ENCODE measurements at regions not wholly inside any gene's neighbourhood (a gene's known extent, or its start where the extent isn't known, plus 50 kb on each side); places are given as distances from the start of the nearest gene placed in this dataset.

GRCh38 chr20:48042628-48043027 is 257.3 kb upstream of the SULF2 start:
- Mint-ChIP-seq H3K27me3 (ENCODE audit: low read depth) (no peaks in the 10 kb centered on the region), H3K4me3 (no peak overlapping the region), H3K36me3 (no peaks in the 10 kb centered on the region), H3K27ac (no peak overlapping the region), H3K4me1 (peaks cover 7% of the 10 kb centered on the region), H3K9me3 (peaks cover 17% of the 10 kb centered on the region)
- TF ChIP-seq, protein P1, sequence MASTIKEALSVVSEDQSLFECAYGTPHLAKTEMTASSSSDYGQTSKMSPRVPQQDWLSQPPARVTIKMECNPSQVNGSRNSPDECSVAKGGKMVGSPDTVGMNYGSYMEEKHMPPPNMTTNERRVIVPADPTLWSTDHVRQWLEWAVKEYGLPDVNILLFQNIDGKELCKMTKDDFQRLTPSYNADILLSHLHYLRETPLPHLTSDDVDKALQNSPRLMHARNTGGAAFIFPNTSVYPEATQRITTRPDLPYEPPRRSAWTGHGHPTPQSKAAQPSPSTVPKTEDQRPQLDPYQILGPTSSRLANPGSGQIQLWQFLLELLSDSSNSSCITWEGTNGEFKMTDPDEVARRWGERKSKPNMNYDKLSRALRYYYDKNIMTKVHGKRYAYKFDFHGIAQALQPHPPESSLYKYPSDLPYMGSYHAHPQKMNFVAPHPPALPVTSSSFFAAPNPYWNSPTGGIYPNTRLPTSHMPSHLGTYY (CRISPR knock-in tag; IDR thresholded peaks at IDR 0.05), result no peak
- TF ChIP-seq GABPB1 (CRISPR knock-in tag; IDR thresholded peaks at IDR 0.05) (no peak), TEAD4 (CRISPR knock-in tag; IDR thresholded peaks at IDR 0.05) (no peak), ZNF219 (CRISPR knock-in tag; IDR thresholded peaks at IDR 0.05; ENCODE audit: borderline replicate concordance) (no peak), SOX15 (CRISPR knock-in tag; IDR thresholded peaks at IDR 0.05) (no peak)
- CTCF ChIA-PET, result no interaction called here
- POLR2A ChIA-PET, result no interaction called here
- DNase-seq (ENCODE audit: low spot score) (no peak), ATAC-seq (no peak)

GRCh38 chr20:48041078-48041780 is 255.9 kb upstream of the SULF2 start:
- peaks cover 14% of the 10 kb centered on the region; the same call in 1 of the 2 replicates for H3K9me3 Mint-ChIP-seq
- H3K4me3 Mint-ChIP-seq, result no peak overlapping the region
- no peaks in the 10 kb centered on the region for H3K27me3 Mint-ChIP-seq (ENCODE audit: low read depth)
- TF ChIP-seq JUN (CRISPR knock-in tag; IDR thresholded peaks at IDR 0.05) (no peak), ATF3 (CRISPR knock-in tag; conservative IDR thresholded peaks at IDR 0.05) (no peak), ATF1 (CRISPR knock-in tag; IDR thresholded peaks at IDR 0.05) (no peak), ZNF232 (CRISPR knock-in tag; IDR thresholded peaks at IDR 0.05) (no peak), IRF1 (CRISPR knock-in tag; IDR thresholded peaks at IDR 0.05) (no peak), MLX (CRISPR knock-in tag; IDR thresholded peaks at IDR 0.05) (no peak), OVOL2 (CRISPR knock-in tag; IDR thresholded peaks at IDR 0.05; ENCODE audit: borderline replicate concordance) (no peak), NFE2L1 (CRISPR knock-in tag; IDR thresholded peaks at IDR 0.05) (no peak)
- TF ChIP-seq, protein P2, sequence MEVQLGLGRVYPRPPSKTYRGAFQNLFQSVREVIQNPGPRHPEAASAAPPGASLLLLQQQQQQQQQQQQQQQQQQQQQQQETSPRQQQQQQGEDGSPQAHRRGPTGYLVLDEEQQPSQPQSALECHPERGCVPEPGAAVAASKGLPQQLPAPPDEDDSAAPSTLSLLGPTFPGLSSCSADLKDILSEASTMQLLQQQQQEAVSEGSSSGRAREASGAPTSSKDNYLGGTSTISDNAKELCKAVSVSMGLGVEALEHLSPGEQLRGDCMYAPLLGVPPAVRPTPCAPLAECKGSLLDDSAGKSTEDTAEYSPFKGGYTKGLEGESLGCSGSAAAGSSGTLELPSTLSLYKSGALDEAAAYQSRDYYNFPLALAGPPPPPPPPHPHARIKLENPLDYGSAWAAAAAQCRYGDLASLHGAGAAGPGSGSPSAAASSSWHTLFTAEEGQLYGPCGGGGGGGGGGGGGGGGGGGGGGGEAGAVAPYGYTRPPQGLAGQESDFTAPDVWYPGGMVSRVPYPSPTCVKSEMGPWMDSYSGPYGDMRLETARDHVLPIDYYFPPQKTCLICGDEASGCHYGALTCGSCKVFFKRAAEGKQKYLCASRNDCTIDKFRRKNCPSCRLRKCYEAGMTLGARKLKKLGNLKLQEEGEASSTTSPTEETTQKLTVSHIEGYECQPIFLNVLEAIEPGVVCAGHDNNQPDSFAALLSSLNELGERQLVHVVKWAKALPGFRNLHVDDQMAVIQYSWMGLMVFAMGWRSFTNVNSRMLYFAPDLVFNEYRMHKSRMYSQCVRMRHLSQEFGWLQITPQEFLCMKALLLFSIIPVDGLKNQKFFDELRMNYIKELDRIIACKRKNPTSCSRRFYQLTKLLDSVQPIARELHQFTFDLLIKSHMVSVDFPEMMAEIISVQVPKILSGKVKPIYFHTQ (CRISPR knock-in tag; IDR thresholded peaks at IDR 0.05), result no peak
- TF ChIP-seq, protein P1 (CRISPR knock-in tag; IDR thresholded peaks at IDR 0.05), result no peak
- TF ChIP-seq, protein P3, sequence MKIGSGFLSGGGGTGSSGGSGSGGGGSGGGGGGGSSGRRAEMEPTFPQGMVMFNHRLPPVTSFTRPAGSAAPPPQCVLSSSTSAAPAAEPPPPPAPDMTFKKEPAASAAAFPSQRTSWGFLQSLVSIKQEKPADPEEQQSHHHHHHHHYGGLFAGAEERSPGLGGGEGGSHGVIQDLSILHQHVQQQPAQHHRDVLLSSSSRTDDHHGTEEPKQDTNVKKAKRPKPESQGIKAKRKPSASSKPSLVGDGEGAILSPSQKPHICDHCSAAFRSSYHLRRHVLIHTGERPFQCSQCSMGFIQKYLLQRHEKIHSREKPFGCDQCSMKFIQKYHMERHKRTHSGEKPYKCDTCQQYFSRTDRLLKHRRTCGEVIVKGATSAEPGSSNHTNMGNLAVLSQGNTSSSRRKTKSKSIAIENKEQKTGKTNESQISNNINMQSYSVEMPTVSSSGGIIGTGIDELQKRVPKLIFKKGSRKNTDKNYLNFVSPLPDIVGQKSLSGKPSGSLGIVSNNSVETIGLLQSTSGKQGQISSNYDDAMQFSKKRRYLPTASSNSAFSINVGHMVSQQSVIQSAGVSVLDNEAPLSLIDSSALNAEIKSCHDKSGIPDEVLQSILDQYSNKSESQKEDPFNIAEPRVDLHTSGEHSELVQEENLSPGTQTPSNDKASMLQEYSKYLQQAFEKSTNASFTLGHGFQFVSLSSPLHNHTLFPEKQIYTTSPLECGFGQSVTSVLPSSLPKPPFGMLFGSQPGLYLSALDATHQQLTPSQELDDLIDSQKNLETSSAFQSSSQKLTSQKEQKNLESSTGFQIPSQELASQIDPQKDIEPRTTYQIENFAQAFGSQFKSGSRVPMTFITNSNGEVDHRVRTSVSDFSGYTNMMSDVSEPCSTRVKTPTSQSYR (CRISPR knock-in tag; IDR thresholded peaks at IDR 0.05), result no peak
- H3K27ac Mint-ChIP-seq, result no peak overlapping the region
- peaks cover 12% of the 10 kb centered on the region for H3K4me1 Mint-ChIP-seq
- no peaks in the 10 kb centered on the region for H3K36me3 Mint-ChIP-seq
- DNase-seq (ENCODE audit: low spot score) (no peak), ATAC-seq (no peak)
- ChIA-PET POLR2A (no interaction called here), CTCF (no interaction called here)
